K562 (cell line): ENCODE measurements at regions not wholly inside any gene's neighbourhood (a gene's known extent, or its start where the extent isn't known, plus 50 kb on each side); places are given as distances from the start of the nearest gene placed in this dataset.

Experiments
- ATAC-seq: fragments of 200-7000 bp; cut with Tn5 transposase; 3 replicates; pipeline ENCODE4 v1.9.1; 2020; ENCODE audit warnings: moderate library complexity
- BruUV-seq: library from RNA; stranded (reverse); fragments of 400-500 nt; replicated peaks from 2 replicates; lab custom pipeline; 2021; lab: Mats Ljungman, UMichigan
- CTCF ChIA-PET: fragments of 300-600 bp; formaldehyde crosslinking; extraction: SDS; loops from one replicate; lab custom pipeline; 2021; ENCODE audit warnings: low intra/inter-chr PET ratio; lab: Yijun Ruan, JAX
- POLR2A ChIA-PET: fragments of 300-600, 350-650 bp; sonication (Branson Sonifier 250); formaldehyde crosslinking; extraction: SDS; loops from one replicate; lab custom pipeline; 2021; ENCODE audit warnings: antibody characterized with exemption, inconsistent platforms; lab: Yijun Ruan, JAX
- DNase-seq, 4 experiments: peaks; one replicate each; pipeline versions ENCODE4 v3.0.0 to v3.0.0-alpha.2; 2011 to 2018; ENCODE audit warnings: low spot score in 3 of 4, mixed read lengths in 3 of 4; ENCODE audit errors: extremely low read depth in 1 of 4
- FAIRE-seq: peaks from 2 replicates; lab custom pipeline; 2011; peaks lifted over from hg19 to GRCh38; lab: Jason Lieb, UNC
- H2AFZ ChIP-seq: 2 replicates; pipeline ENCODE4 v1.6.0; 2011; ENCODE audit warnings: low read depth, low read length, control low read depth, inconsistent platforms
- H3K27ac ChIP-seq: fragments of 200-600 bp; 3 replicates; pipeline ENCODE4 v1.8.0; 2011; ENCODE audit warnings: low read depth, mild to moderate bottlenecking, control low read depth, inconsistent platforms, low read length, moderate library complexity, mixed read lengths; ENCODE audit errors: extremely low read depth
- H3K27me3 ChIP-seq, 2 experiments: fragments of 300-600 bp in 1 of 2; 2 replicates in 1 of 2; 3 replicates in 1 of 2; pipeline versions ENCODE4 v1.6.0 to v1.8.0; 2011; ENCODE audit warnings: inconsistent platforms in 2 of 2, low read length in 2 of 2, mild to moderate bottlenecking in 1 of 2, mixed read lengths in 1 of 2, moderate library complexity in 1 of 2; ENCODE audit not compliant: control insufficient read depth in 2 of 2, insufficient read depth in 2 of 2
- H3K36me3 ChIP-seq: fragments of 300-600 bp; 3 replicates; pipeline ENCODE4 v1.8.0; 2011; ENCODE audit warnings: mild to moderate bottlenecking, low read length, inconsistent platforms; ENCODE audit not compliant: control insufficient read depth, insufficient read depth
- H3K4me1 ChIP-seq, 2 experiments: fragments of 200-600 bp in 1 of 2; replicated peaks in 1 of 2; 2 replicates in 1 of 2; 3 replicates in 1 of 2; pipeline versions ENCODE4 v1.5.1 to v1.8.0; 2011; ENCODE audit warnings: inconsistent platforms in 2 of 2, low read length in 2 of 2, mild to moderate bottlenecking in 1 of 2, mixed read lengths in 1 of 2, moderate library complexity in 1 of 2; ENCODE audit not compliant: control insufficient read depth in 2 of 2, insufficient read depth in 2 of 2
- H3K4me2 ChIP-seq: 2 replicates; pipeline ENCODE4 v1.6.1; 2011; ENCODE audit warnings: low read length, control low read depth, inconsistent platforms, mixed read lengths; ENCODE audit not compliant: insufficient read depth
- H3K4me3 ChIP-seq: fragments of 200-600 bp; sonication (generic), shearing (Covaris generic); 2 replicates; pipeline ENCODE4 v1.5.1; 2016; ENCODE audit warnings: control low read depth, inconsistent platforms
- H3K79me2 ChIP-seq: fragments of 200-600 bp; 3 replicates; pipeline ENCODE4 v1.8.0; 2011; ENCODE audit warnings: low read length, inconsistent platforms; ENCODE audit not compliant: control insufficient read depth, insufficient read depth
- H3K9ac ChIP-seq, 2 experiments: 2 replicates each; pipeline versions ENCODE4 v1.6.0 to v1.6.1; 2011; ENCODE audit warnings: low read depth in 2 of 2, low read length in 2 of 2, control low read depth in 1 of 2, inconsistent platforms in 1 of 2, mild to moderate bottlenecking in 1 of 2, mixed read lengths in 1 of 2; ENCODE audit not compliant: insufficient read depth in 1 of 2
- H3K9me1 ChIP-seq: one replicate; pipeline ENCODE4 v1.6.0; 2011; ENCODE audit warnings: inconsistent platforms, mild to moderate bottlenecking, low read length, moderate library complexity; ENCODE audit not compliant: control insufficient read depth, insufficient read depth
- H3K9me3 ChIP-seq: replicated peaks from 2 replicates; pipeline ENCODE4 v1.5.1; 2011; ENCODE audit warnings: low read depth, low read length, inconsistent platforms; ENCODE audit not compliant: control insufficient read depth, insufficient read depth
- H4K20me1 ChIP-seq: replicated peaks from 2 replicates; pipeline ENCODE4 v1.6.1; 2011; ENCODE audit warnings: low read length, inconsistent platforms, mixed read lengths; ENCODE audit not compliant: control insufficient read depth, insufficient read depth
- C11orf30 ChIP-seq: fragments of 450-650 bp; IDR thresholded peaks from 2 replicates; pipeline ENCODE4 v1.6.1; 2016; ENCODE audit warnings: low read depth, mild to moderate bottlenecking
- CHCHD3 ChIP-seq: fragments of 250-450 bp; sonication (Bioruptor Pico); IDR thresholded peaks from 2 replicates; pipeline ENCODE4 v2.1.2; 2022; ENCODE audit warnings: mild to moderate bottlenecking
- HNRNPUL1 ChIP-seq: fragments of 200-400 bp; formaldehyde crosslinking; IDR thresholded peaks from 2 replicates; pipeline ENCODE4 v1.6.1; 2017; ENCODE audit warnings: low read length
- KAT7 ChIP-seq: sonication (generic); formaldehyde crosslinking; IDR thresholded peaks from 2 replicates; pipeline ENCODE4 v1.8.0; 2022; ENCODE audit warnings: missing genetic modification reagents, mild to moderate bottlenecking, borderline replicate concordance
- LEF1 ChIP-seq: fragments of 450-650 bp; IDR thresholded peaks from 2 replicates; pipeline ENCODE4 v1.6.1; 2016; ENCODE audit warnings: mild to moderate bottlenecking
- MEF2A ChIP-seq: IDR thresholded peaks from 2 replicates; pipeline ENCODE4 v1.6.1; 2011; ENCODE audit warnings: low read depth, mild to moderate bottlenecking, low read length, moderate library complexity; ENCODE audit not compliant: control insufficient read depth
- NCOA6 ChIP-seq: fragments of 450-650 bp; IDR thresholded peaks from 2 replicates; pipeline ENCODE4 v1.6.1; 2017; ENCODE audit warnings: mild to moderate bottlenecking
- NRF1 ChIP-seq, 2 experiments: fragments of 450-650 bp; IDR thresholded peaks in 1 of 2; conservative IDR thresholded peaks in 1 of 2; 2 replicates each; pipeline ENCODE4 v1.6.1; 2014; ENCODE audit warnings: mild to moderate bottlenecking in 2 of 2
- PHB ChIP-seq: fragments of 250-450 bp; sonication (Bioruptor Pico); IDR thresholded peaks from 2 replicates; pipeline ENCODE4 v1.5.0; 2021
- POLR2H ChIP-seq: IDR thresholded peaks from 2 replicates; pipeline ENCODE4 v1.6.1; 2016; ENCODE audit warnings: missing genetic modification characterization, low read depth, mild to moderate bottlenecking, control low read depth, missing compliant biosample characterization, moderate library complexity
- POLR3G ChIP-seq: IDR thresholded peaks from 2 replicates; pipeline ENCODE4 v1.6.1; 2011; ENCODE audit not compliant: insufficient read length, insufficient replicate concordance; ENCODE audit errors: extremely low read depth
- RBM25 ChIP-seq: fragments of 200-400 bp; formaldehyde crosslinking; IDR thresholded peaks from 2 replicates; pipeline ENCODE4 v1.6.1; 2018; ENCODE audit warnings: low read length, low read depth, moderate library complexity; ENCODE audit not compliant: severe bottlenecking
- ZNF384 ChIP-seq: IDR thresholded peaks from 2 replicates; pipeline ENCODE4 v1.6.1; 2012; ENCODE audit warnings: low read depth, low read length, improper control_type of control experiment
- ZNF76 ChIP-seq: fragments of 250-450 bp; sonication (Bioruptor Pico); IDR thresholded peaks from 2 replicates; pipeline ENCODE4 v1.4.0; 2020; ENCODE audit warnings: mild to moderate bottlenecking, moderate library complexity, borderline replicate concordance
- ZNF780A ChIP-seq: fragments of 250-450 bp; sonication (Bioruptor Pico); IDR thresholded peaks from 2 replicates; pipeline ENCODE4 v1.5.0; 2021; ENCODE audit warnings: mild to moderate bottlenecking
- ZSCAN29 ChIP-seq: fragments of 450-650 bp; IDR thresholded peaks from 2 replicates; pipeline ENCODE4 v1.6.1; 2017
- WGBS: fragments of 100-300 bp; shearing (Covaris generic); methylation state at CpG from one replicate; pipeline ENCODE4 v1.1.6; 2016; ENCODE audit warnings: low coverage, mixed read lengths; ENCODE audit not compliant: insufficient coverage; ENCODE audit errors: missing lambda C conversion rate; 5-methylcytosine and 5-hydroxymethylcytosine counted together
- in situ Hi-C: fragments of 300-500 bp; cut with MboI; formaldehyde crosslinking; loops from 4 replicates; pipeline ENCODE4 v1.15.0; 2018; ENCODE audit warnings: inconsistent platforms, mixed read lengths
- intact Hi-C: fragments of 100-400 bp; cut with micrococcal nuclease; formaldehyde crosslinking; loops from 2 replicates; pipeline ENCODE4 v1.14.2; 2022
- TF ChIP-seq, protein P1 (sequence below), 3 experiments: fragments of 200-800 bp in 1 of 3; sonication (Bioruptor generic) in 1 of 3; sonication (generic) in 1 of 3; formaldehyde crosslinking in 1 of 3; IDR thresholded peaks; 2 replicates each; pipeline versions ENCODE4 v1.6.1 to v1.8.0; 2016 to 2022; ENCODE audit warnings: mild to moderate bottlenecking in 2 of 3, missing compliant biosample characterization in 2 of 3, missing genetic modification characterization in 2 of 3, missing genetic modification reagents in 1 of 3

DNA sequence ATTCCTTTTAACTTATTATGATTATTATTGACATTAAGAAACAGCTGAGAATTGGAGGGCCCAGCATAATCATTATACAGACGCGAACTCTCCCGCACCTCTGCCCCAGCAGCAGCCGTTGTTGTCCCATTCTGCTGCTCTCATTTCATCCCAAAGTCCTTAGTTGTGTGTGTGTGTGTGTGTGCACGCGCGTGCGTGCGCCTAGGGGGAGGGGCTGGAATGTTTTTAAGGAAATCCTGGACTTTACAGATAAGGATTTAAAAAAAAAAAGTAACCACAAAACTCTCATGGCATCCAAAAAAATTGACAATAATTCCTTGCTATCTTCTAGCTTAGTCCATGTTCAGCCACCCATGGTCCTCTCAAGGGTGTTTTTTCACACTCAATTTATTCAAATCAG lies 134.2 kb downstream of the WNT7A start:
- no peak for DNase-seq
- no peak overlapping the region for H2AFZ ChIP-seq
- BruUV-seq, result no TSS peak
- FAIRE-seq, result peak; percentile 62
- H4K20me1 ChIP-seq, result no peaks in the 10 kb centered on the region; the same call in 1 of the 2 replicates
- POLR2A ChIA-PET, result no interaction called here
- no peaks in the 10 kb centered on the region for H3K79me2 ChIP-seq
- no peak overlapping the region for H3K4me3 ChIP-seq
- intact Hi-C loops, result no loop called here
- no peaks in the 10 kb centered on the region for H3K36me3 ChIP-seq
- H3K27ac ChIP-seq, result no peak overlapping the region
- ATAC-seq, result no peak
- no peaks in the 10 kb centered on the region for H3K9me3 ChIP-seq
- peaks cover 2 to 30% of the 10 kb centered on the region in 2 experiments; a peak in 4 of 5 replicates for H3K27me3 ChIP-seq
- no peaks in the 10 kb centered on the region for H3K9me1 ChIP-seq
- TF ChIP-seq ZNF384 (peak; percentile 7; the same call in 1 of the 2 replicates), PHB (CRISPR knock-in tag) (no peak), ZNF76 (CRISPR knock-in tag) (no peak), NRF1 (conservative IDR thresholded peaks at IDR 0.05 in 1 of 2, IDR thresholded peaks at IDR 0.05 in 1 of 2) (peak; percentile 55 to 67)
- no peak overlapping the region for H3K9ac ChIP-seq
- no peak overlapping the region for H3K4me2 ChIP-seq
- in situ Hi-C loops, result no loop called here
- no peaks in the 10 kb centered on the region for H3K4me1 ChIP-seq
- 0% methylated on average over 9 of the region's 9 CpGs for WGBS
- CTCF ChIA-PET, result no interaction called here

DNA sequence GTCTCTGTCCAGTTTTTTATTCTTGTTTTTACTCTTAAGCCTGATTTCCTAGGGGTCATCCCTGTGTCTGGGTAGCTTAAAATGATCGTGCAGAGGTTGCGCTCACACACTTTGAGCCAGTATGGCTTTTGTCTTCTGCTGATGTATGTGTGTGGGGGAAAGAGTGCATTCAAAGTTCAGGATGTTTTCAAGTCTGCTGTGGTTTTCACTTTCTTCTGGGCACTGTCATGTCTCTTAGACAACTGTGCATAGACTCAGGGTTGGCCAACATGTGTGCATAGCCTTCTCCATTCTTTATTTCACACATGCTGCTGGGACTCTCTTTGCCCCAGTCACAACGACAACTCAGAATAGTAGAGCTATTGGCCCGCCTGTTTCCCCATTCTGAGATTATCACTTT lies 139.1 kb downstream of the WNT7A start:
- H2AFZ ChIP-seq, result no peak overlapping the region
- ATAC-seq (no peak), FAIRE-seq (no peak), DNase-seq (no peak)
- ChIA-PET POLR2A (no interaction called here), CTCF (no interaction called here)
- BruUV-seq, result no TSS peak
- intact Hi-C loops, result no loop called here
- H4K20me1 ChIP-seq, result no peaks in the 10 kb centered on the region
- H3K9me3 ChIP-seq, result no peaks in the 10 kb centered on the region
- H3K4me2 ChIP-seq, result no peak overlapping the region
- H3K79me2 ChIP-seq, result no peaks in the 10 kb centered on the region
- TF ChIP-seq KAT7 (no peak), POLR3G (no peak), ZNF780A (CRISPR knock-in tag) (no peak), RBM25 (no peak), ZSCAN29 (no peak), NCOA6 (no peak), MEF2A (no peak), POLR2H (tag) (no peak), CHCHD3 (no peak), C11orf30 (no peak), HNRNPUL1 (no peak), LEF1 (no peak)
- TF ChIP-seq, protein P1, sequence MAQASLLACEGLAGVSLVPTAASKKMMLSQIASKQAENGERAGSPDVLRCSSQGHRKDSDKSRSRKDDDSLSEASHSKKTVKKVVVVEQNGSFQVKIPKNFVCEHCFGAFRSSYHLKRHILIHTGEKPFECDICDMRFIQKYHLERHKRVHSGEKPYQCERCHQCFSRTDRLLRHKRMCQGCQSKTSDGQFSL (CRISPR knock-in tag; IDR thresholded peaks at IDR 0.05), result no peak
- TF ChIP-seq, protein P1 (tag; IDR thresholded peaks at IDR 0.05), result no peak
- H3K36me3 ChIP-seq, result no peaks in the 10 kb centered on the region
- in situ Hi-C loops, result no loop called here
- WGBS, result 1% methylated on average over 4 of the region's 4 CpGs
- no peak overlapping the region for H3K27ac ChIP-seq
- H3K27me3 ChIP-seq, result no peaks in the 10 kb centered on the region
- no peak overlapping the region for H3K9ac ChIP-seq
- no peaks in the 10 kb centered on the region for H3K4me1 ChIP-seq
- no peak overlapping the region for H3K4me3 ChIP-seq
- H3K9me1 ChIP-seq, result no peaks in the 10 kb centered on the region
